Thoracic aorta (tissue), 2 donors: ENCODE measurements at regions not wholly inside any gene's neighbourhood (a gene's known extent, or its start where the extent isn't known, plus 50 kb on each side); places are given as distances from the start of the nearest gene placed in this dataset.
"Not testable (repeated sequence)": the region's sequence is repeated elsewhere in the genome, so short reads cannot be mapped to it uniquely, and the experiment has no call there.

Experiments used
- ATAC-seq: fragments of 150-250 bp; one replicate; pipeline ENCODE4 v1.8.0; 2017; ENCODE audit warnings: low read depth; ENCODE audit not compliant: insufficient number of reproducible peaks, low FRiP score
- DNase-seq: peaks from one replicate; pipeline ENCODE4 v3.0.0-alpha.2; 2020; ENCODE audit warnings: low spot score
- H3K27ac ChIP-seq, 2 donors: fragments of 200-600 bp; sonication (generic); 1 replicate in 1 of 2; 2 replicates in 1 of 2; pipeline ENCODE4 v1.5.1; 2016; ENCODE audit warnings: mild to moderate bottlenecking in 2 of 2, moderate library complexity in 2 of 2
- H3K27me3 ChIP-seq: fragments of 200-600 bp; sonication (generic); replicated peaks from 2 replicates; pipeline ENCODE4 v1.6.0; 2016; ENCODE audit warnings: mild to moderate bottlenecking; ENCODE audit not compliant: insufficient read depth
- H3K36me3 ChIP-seq: fragments of 200-600 bp; sonication (generic); one replicate; pipeline ENCODE4 v1.5.1; 2016
- H3K4me1 ChIP-seq, 2 donors: fragments of 200-600 bp; sonication (generic); 1 replicate in 1 of 2; 2 replicates in 1 of 2; pipeline versions ENCODE4 v1.5.1 to v1.6.0; 2016; ENCODE audit warnings: low read depth in 2 of 2, mild to moderate bottlenecking in 1 of 2; ENCODE audit not compliant: control insufficient read depth in 1 of 2
- H3K4me3 ChIP-seq: fragments of 200-600 bp; sonication (generic); 2 replicates; pipeline ENCODE4 v1.5.1; 2016; ENCODE audit warnings: mild to moderate bottlenecking
- H3K9me3 ChIP-seq: fragments of 200-600 bp; sonication (generic); 2 replicates; pipeline ENCODE4 v1.5.1; 2016
- CTCF ChIP-seq: fragments of 200-600 bp; sonication (generic); IDR thresholded peaks from one replicate; pipeline ENCODE4 v1.5.1; 2019; ENCODE audit warnings: antibody characterized with exemption

GRCh38 chr7:118861581-118861980 is 637.1 kb downstream of the ANKRD7 start:
- Histone ChIP-seq H3K9me3 (no peaks in the 10 kb centered on the region), H3K27ac (no peak overlapping the region), H3K4me1 (no peaks in the 10 kb centered on the region), H3K27me3 (no peaks in the 10 kb centered on the region), H3K4me3 (no peak overlapping the region), H3K36me3 (no peaks in the 10 kb centered on the region)
- TF ChIP-seq CTCF = no peak
- ATAC-seq (no peak), DNase-seq (no peak)

- H3K9me3 ChIP-seq = no peaks in the 10 kb centered on the region
- no peaks in the 10 kb centered on the region for H3K4me1 ChIP-seq
- no peak for TF ChIP-seq CTCF
- H3K27ac ChIP-seq = no peak overlapping the region
- no peaks in the 10 kb centered on the region for H3K27me3 ChIP-seq
- ATAC-seq = no peak
- no peak overlapping the region for H3K4me3 ChIP-seq
- no peak for DNase-seq
- H3K36me3 ChIP-seq = no peaks in the 10 kb centered on the region
Measured at GRCh38 chr7:118862740-118863139, 638.2 kb downstream of the ANKRD7 start.

DNA sequence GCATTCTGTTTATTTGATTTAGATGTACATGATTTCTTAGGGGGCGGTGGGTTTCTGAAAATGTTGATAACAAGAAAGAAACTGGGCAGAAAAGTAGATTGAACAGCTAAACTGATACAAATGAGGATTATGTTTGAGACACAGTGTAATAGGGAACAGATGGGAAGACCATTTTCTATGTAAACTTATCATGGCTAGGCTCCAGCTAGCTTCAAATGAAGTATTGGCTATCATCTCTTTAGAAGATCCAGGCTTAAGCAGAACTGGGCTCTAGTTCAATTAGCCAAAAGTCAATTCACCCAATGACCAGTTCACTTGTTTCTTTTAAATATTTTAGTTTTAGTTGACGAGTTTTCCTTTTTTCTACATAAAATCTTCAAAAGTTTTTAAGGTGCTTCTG is 639.5 kb downstream of the ANKRD7 start:
- DNase-seq = no peak
- ATAC-seq = no peak
- H3K4me3 ChIP-seq = no peak overlapping the region
- no peaks in the 10 kb centered on the region for H3K27me3 ChIP-seq
- no peaks in the 10 kb centered on the region for H3K36me3 ChIP-seq
- H3K4me1 ChIP-seq = no peaks in the 10 kb centered on the region
- H3K9me3 ChIP-seq = no peaks in the 10 kb centered on the region
- no peak for TF ChIP-seq CTCF
- no peak overlapping the region for H3K27ac ChIP-seq

- Histone ChIP-seq H3K27ac (no peak overlapping the region), H3K4me1 (no peaks in the 10 kb centered on the region), H3K36me3 (no peaks in the 10 kb centered on the region), H3K4me3 (no peak overlapping the region), H3K9me3 (no peaks in the 10 kb centered on the region), H3K27me3 (no peaks in the 10 kb centered on the region)
- no peak for TF ChIP-seq CTCF
- DNase-seq (no peak), ATAC-seq (no peak)
Measured at GRCh38 chr7:118867860-118868259, 643.4 kb downstream of the ANKRD7 start.

DNA sequence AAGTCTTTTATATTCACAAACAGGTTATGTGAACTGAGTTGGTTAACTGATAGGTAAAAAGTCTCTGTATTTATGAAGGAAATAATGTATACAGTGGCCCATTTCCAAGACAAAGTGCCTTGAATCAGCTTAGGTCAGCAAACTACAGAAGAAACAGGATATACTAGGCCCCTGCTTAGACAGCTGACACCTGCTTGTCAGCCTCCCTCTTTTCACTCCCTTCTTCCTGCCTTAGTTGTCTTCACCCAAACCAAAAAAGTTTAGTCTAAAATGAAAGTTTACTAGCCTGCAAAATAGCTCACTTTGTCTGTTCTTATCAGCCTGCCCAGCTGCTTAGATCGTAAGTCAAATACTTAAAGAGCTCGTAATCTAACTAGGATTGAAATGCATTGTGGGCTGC is 644.6 kb downstream of the ANKRD7 start:
- H3K27me3 ChIP-seq, H3K36me3 ChIP-seq, H3K4me3 ChIP-seq, ATAC-seq, DNase-seq, H3K9me3 ChIP-seq, H3K4me1 ChIP-seq, H3K27ac ChIP-seq: not testable (repeated sequence)

DNA sequence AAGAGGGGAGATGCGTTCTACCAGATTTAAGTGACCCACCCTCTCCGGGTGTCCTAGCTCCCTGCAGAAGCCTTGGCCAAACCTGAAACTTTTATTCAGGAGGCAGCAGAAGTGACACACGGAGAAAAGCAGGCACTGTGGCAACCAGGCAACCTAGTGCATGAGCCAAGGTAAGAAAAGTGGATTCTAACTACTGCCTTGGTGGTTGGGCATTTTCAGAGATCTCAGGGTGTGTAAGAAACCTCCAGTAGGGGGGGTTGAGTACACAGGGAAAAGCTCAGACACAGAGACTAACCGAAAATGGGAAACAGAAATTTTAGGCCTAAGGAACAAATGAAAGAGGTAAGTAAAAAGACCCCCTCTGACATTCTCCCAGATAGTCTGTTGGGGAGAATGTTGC is 645.7 kb downstream of the ANKRD7 start:
- ATAC-seq (no peak), DNase-seq (no peak)

More for the DNA sequence above, 645.7 kb downstream of the ANKRD7 start:
- H3K27ac ChIP-seq = no peak overlapping the region
- no peaks in the 10 kb centered on the region for H3K4me1 ChIP-seq
- no peaks in the 10 kb centered on the region for H3K36me3 ChIP-seq
- TF ChIP-seq CTCF = no peak
- H3K9me3 ChIP-seq = no peaks in the 10 kb centered on the region
- no peak overlapping the region for H3K4me3 ChIP-seq
- no peaks in the 10 kb centered on the region for H3K27me3 ChIP-seq
